ENCODE measurements at regions not wholly inside any gene's neighbourhood (a gene's known extent, or its start where the extent isn't known, plus 50 kb on each side); places are given as distances from the start of the nearest gene placed in this dataset.

DNA sequence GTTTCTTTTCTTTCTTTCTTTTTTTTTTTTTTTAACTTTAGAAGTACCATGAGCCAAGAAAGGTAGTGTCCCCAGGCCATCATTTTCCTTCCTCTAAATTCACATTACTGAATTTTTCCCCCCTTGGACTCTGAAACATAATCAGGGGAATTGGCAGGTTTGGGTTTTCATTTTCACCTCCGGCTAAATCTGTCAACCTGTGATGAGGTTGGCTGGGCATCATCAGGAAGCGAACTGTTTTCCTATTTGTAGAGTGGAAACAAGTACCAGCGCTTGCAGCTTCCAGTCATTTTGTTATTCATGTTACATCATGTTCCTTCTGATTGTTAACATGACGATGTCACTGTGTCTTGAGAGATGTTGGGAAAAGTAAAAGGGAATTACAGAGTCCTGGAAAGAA, 641.9 kb upstream of the RBFOX1 start:
- DNase-seq (ENCODE audit: low read depth in 2 of 3, low spot score in 2 of 3): no peak

DNA sequence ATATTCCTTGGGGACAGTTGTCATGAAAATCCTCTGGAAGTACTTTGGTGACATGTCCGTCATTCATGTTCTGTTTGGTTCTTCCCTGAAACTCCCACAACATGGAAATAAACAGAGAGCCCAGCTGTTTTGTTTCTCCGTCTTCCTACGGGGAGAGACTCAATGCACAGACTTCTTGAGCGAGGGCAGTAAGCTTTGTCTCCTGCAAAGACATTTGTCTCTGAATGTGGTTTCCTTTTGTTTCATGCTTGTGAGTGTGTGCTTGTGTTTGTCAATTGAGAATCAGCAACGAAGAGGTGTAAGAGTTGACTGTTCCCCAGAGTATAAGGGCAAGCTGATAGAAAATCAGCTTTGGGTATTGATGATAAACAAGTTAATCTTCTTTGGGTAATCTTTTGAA, 643.0 kb upstream of the RBFOX1 start:
- DNase-seq (ENCODE audit: low read depth in 2 of 3, low spot score in 2 of 3): no peak

DNA sequence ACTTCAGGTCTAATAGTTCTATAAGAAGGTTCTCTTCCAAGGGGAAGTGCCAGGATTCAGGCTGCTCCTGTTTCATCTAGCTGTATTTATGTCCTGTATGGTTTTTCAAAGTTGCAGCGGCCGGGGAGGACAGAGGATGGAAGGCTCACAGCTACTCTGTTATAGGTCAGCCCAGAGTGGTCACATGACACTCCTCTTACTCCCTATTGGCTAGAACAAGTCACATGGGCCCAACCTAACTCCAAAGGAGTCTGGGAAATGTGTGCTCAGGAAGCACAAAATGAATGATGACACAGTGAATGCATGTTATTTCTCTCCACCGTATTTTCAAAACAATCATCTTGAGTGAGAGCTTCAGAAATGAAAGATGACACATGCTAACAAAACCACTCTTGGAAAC, 645.1 kb upstream of the RBFOX1 start:
- DNase-seq (ENCODE audit: low read depth in 2 of 3, low spot score in 2 of 3): no peak

DNA sequence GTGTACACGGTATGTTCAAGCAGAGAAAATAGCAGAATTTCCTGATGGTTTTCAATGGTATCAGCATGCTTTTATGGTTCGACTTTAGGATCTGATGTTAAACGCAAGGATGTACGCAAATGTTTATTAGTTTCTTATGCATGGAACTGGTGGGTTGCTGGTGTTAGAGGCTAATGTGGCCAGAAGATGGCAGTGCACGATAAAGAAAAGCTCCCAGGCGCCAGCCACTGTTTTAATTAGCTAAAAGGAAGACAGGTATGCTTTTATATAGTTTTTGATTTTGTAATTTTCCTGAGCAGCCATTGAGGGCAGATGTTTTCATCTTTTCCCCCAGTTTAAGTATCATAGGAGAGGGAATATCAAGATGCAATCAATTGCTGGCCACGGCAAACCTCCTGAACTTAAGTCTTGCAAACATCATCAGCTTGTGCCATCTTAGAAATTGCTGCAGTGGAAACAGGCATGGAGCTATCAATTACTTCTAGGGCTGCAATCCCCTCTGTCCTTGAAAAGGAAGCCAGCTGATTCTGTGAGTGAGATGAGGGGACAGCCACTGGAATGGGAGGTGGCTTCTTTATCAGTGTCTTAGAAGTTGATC, 648.5 kb upstream of the RBFOX1 start:
- peak in 2 of 3 donors; percentile 17 to 62 for DNase-seq (ENCODE audit: low read depth in 2 of 3, low spot score in 2 of 3)

DNA sequence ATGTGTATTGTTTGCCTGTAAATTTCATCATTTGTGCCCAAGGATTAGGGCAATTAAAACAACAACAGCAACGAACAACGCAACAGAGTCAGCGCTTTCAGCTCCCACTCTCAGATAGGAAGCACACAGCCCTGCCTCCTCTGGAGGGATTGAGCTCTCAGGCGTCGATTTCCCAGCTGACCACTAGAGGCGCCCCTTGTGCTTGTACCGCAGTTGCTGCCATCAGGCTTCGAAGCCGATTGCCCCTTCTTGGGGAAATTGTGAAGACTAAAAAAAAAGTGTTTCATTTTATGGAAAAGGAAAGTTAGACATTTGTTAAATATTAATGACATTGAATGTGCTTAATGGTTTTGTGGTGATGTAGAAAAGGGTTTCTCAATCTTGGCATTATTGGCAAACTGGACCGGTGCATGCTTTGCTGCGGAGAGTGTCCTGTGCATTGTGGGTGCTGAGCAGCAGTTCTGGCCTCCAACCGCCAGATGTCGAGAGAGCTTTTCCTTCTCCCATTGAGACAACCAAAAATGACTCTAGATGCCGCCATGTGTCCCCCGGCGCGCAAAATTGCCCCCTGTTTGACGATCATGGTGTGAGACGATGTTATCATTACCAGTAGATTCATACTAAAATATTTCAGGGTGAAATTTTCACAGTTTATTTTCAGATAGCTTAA, 650.4 kb upstream of the RBFOX1 start:
- peak in 2 of 3 donors; percentile 37 to 62 for DNase-seq (ENCODE audit: low read depth in 2 of 3, low spot score in 2 of 3)

DNA sequence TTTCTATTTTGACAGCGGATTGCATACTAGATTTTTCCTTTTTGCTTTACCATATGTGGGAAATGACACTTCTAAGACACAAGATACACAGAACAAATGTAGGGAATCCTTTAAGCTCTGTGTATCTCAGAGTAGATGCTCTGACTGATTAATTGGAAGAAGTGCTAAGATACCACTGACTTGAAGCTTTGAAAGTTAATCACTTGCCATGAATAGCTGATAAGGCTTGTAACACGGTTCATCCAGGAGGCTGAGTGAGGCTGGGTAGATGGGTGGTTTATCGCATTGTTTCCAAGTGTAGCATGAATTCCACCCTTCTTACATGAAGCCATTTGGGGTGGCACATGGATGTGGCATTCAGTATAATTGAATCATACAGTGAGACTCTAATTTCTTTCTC, 654.1 kb upstream of the RBFOX1 start:
- DNase-seq (ENCODE audit: low read depth in 2 of 3, low spot score in 2 of 3): no peak

DNA sequence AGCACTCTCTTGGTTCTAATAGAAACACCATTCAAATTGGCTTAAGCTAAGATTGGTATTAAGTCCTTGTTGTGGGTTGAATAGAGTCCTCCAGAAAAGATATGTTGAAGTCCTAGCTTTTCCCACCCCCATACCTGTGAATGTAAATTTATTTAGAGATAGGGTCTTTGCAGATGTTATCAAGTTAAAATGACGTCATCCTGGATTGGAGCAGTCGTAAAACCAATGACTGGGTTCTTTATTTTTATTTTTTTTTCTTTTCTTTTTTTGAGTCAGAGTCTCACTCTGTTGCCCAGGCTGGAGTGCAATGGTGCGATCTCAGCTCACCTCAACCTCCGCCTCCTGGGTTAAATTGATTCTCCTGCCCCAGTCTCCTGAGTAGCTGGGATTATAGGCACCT, 658.6 kb upstream of the RBFOX1 start:
- DNase-seq (ENCODE audit: low read depth in 2 of 3, low spot score in 2 of 3): no peak

DNA sequence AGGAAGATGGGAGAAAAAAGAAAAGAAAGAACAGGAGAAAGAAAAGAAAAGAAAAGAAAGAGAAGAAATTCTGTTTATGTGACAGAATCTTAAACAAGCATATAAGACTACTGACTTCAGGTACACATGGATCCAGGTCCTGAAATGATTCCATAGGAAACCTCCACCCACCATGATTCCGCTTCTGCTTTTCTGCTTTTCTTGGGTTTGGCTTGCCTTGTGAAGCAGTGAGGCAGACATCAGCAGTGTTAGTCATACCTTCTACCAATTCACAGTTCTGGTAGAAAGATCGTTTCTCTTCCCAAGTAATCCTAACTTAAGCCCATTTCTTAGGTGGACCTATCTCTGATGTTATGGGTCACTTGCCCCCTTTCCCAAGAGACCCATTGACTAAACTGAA, 660.1 kb upstream of the RBFOX1 start:
- no peak for DNase-seq (ENCODE audit: low read depth in 2 of 3, low spot score in 2 of 3)

DNA sequence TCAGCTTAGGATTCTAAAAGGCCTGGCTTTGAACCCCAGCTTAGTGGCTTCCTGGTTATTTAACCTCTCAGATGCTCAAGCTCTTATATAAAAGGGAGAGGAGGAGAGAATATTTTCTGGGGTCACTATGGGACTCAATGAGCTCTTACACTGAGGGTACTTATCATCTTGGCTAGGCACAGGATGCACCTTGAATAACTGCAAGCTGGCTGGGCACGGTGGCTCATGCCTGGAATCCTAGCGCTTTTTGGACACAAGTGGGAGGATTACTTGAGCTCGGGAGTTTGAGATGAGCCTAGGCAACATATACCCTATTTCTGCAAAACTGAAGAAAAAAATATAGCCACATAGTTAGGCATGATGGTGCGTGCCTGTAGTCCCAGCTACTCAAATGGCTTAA, 665.3 kb upstream of the RBFOX1 start:
- DNase-seq (ENCODE audit: low read depth in 2 of 3, low spot score in 2 of 3): no peak

DNA sequence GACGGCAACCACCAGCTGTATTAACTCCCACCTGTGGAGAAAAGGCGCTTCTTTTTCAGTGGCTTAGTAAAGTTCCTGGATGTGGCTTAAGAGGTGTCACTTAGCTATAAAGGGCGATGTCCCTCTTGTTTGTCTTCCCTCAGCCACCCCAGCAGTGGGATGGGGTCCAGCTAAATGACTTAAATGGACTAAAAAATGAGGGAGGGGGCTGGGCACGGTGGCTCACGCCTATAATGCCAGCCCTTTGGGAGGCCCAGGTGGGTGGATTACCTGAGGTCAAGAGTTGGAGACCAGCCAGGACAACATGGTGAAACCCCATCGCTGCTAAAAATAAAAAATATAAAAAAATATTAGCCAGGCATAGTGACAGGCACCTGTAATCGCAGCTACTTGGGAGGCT, 667.5 kb upstream of the RBFOX1 start:
- no peak for DNase-seq (ENCODE audit: low read depth in 2 of 3, low spot score in 2 of 3)

DNA sequence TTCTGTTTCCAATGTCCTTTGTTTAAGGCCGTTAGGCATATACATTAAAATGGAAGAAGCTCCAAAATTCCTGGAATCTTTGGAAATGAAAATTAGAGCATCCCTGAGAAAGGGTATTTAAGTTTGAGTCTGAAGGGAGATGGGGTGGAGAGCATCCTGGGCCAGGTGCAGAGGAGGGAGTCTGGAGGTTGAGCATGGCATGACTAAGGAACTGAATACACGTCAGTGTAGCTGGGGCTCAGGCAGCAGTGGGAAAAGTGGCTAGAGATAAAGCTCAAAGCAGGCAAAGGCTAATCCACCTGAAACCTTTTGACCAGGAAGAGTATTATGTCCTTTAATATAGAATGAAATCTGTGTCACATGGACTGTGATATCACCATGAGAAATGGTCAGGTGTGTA, 669.0 kb upstream of the RBFOX1 start:
- DNase-seq (ENCODE audit: low read depth in 2 of 3, low spot score in 2 of 3): no peak

DNA sequence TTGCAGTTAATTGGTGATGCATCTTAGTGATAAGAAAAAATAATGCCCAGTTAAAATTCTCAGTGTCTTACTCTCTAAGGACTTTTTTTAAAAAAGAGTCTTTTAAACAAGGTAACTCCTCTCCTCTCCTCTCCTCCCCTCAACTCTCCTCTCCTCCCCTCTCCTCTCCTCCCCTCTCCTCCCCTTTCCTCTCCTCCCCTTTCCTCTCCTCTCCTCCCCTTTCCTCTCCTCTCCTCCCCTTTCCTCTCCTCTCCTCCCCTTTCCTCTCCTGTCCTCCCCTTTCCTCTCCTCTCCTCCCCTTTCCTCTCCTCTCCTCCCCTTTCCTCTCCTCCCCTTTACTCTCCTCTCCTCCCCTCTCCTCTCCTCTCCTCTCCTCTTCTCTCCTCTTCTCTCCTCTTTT, 675.9 kb upstream of the RBFOX1 start:
- no peak for DNase-seq (ENCODE audit: low read depth in 2 of 3, low spot score in 2 of 3)

DNA sequence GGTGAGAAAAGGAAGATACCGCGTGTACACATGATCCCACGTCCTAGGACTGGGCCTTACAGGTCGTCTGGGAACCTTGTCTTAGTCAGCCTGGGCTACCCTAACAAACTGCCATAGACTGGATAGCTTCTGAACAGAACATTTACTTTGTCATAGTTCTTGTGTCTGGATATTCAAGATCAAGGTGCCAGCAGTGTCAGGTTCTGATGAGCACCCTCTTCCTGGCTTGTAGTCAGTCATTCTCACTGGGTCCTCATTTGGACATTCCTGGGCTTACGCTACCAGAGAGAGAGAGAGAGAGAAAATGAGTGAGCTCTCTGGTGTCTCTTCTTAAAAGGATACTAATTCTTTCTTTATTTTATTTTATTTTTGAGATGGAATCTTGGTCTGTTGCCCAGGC, 685.8 kb upstream of the RBFOX1 start:
- DNase-seq (ENCODE audit: low read depth in 2 of 3, low spot score in 2 of 3): no peak

DNA sequence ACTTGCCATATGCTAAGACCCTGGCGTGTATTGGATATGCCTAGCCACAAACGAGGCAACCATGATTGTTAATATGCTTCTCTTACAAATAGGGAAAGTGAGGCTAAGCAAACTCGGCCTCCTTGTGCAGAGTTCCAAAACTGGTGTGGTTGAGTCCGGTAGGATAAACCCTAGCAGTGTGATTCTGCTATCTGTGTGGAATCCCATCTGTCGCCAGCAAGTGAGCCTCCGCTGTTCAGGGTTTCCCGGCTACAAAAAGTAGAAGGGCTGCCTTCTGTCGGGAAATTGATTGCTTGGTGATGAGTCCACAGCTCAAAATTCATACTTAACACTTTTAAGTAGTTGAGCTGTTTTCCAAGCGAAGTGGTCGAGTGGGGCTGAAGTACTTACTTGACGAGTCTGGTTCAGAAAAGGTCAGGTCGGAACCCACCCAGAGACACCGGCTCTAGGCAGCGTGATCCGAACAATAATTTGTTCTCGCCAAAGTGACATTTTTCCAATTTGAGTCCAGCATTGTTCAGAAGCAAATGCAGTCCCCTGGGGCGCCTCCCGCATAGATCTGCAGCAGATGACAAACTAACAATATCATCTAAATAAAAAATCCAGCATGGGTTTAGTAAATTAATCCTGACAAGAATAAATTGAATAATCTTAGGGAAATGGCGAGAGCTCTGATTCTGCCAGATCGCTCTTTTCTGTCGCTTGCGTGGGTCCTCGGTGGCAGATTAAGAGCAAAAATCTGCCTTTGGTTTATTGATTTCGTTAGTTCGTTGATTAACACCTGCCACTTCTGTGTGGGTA, 686.7 kb upstream of the RBFOX1 start:
- DNase-seq (ENCODE audit: low read depth in 2 of 3, low spot score in 2 of 3): no peak

DNA sequence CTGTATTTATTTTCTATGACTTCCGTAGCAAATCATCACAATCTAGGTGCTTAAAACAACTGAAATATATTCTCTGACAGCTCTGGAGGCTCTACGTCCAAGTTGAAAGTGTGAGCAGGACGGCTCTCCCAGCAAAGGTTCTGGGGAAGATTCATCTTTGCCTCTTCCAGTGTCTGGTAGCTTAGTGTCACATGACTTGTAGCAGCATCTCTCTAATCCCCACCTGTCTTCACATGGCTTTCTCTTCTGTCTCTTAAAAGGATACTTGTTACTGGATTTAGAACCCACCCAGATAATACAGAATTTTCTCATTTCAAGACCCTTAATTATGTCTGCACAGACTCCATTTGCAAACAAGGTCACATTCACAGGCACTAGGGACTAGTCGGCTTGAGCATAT, 687.7 kb upstream of the RBFOX1 start:
- DNase-seq (ENCODE audit: low read depth in 2 of 3, low spot score in 2 of 3): no peak

DNA sequence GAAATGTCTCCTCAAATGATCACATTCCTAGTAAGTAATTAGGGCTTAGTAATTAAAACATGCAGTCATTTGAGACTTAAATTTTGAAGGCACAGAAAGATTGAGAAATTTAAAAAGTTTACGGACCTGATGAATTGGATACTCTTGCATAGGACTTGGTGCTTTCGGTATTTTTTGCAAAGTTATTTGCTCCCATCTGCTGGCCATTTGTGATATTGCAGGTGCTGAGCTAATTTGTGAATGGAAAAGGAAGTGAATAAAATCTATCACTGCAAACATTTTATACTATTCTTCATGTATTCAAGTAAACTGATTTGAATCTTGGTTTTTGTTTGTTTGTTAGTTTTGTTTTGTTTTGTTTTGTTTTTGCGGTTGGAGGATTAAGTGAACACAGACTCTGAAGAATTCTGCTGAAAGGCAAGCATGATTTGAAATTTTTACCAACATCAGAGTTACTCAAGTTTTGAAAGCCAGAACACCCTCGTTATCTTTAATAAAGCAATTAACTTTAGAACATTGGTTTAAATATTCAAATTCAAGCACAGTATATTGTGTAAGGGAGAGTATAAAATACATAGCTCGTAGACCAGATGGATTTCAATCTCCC, 689.5 kb upstream of the RBFOX1 start:
- peak in 2 of 3 donors; percentile 17 to 70 for DNase-seq (ENCODE audit: low read depth in 2 of 3, low spot score in 2 of 3)

DNA sequence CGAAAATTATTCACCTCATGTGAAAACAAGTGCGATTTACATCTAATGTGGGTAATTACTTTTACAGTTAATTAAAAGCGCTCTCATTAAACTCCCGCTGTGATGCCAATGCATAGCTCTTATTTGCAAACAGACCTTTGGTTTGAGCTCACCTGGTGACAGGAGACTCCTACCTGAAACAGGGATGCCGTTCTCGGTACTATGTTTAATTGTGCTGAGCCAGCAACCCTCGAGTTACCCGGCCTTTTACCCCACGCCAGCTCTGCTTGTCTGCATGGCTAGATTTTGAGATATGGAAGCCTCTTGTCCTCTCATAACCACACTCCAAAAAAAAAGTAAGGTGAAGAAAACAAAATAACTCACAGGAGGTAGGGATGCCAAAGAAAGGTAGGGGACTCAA, 690.4 kb upstream of the RBFOX1 start:
- DNase-seq (ENCODE audit: low read depth in 2 of 3, low spot score in 2 of 3): no peak

DNA sequence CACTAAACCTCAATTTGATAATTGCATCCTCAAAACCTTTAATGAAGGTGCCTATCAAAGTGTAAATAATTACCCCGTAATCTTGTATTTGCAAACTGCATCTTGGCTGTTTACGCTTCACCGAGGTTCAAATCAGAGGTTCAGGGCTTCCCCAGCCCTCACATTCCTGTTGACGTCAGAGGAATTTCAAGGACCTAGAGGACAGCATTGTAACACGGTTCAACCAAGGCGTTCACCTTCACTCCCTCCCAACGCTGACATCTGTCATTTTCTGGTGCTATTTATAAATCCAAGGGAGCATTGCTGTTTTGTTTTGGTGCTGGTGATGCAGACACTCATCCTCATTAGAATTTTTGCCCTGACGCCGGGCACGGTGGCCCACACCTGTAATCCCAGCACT, 691.6 kb upstream of the RBFOX1 start:
- DNase-seq (ENCODE audit: low read depth in 2 of 3, low spot score in 2 of 3): no peak

DNA sequence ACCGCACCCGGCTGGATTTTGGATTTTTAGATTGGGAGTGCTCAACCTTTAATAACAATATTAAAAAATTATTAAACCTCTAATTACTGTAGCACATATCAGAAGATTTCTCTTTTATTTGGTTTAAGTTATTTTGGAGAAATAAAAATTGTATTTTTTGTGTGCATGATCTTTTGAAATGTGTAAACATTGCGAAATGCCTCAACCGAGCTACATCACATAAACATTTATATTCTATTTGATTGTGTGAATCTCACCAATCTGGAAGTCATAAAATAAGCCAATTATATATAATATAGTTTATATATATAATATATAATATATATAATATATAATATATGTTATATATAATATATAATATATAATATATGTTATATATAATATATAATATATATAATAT, 696.2 kb upstream of the RBFOX1 start:
- no peak for DNase-seq (ENCODE audit: low read depth in 2 of 3, low spot score in 2 of 3)

DNA sequence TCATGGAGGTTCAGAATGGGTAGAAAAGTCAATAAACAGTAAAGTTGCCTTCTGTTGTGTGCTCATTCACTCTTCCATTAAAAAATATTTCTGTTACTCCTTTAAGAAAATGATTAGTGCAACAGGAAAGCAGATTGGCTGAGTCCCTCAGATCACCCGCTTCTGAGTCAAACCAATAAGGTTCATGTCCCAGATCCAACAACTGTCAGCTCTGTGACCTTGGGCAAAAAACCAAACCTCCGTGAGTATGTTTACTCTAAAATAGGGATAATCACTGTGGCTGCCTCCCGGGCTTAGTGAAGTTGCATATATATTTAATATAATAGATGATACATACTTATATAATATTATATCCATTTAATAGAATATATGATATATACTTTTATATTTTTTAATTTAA, 698.5 kb upstream of the RBFOX1 start:
- DNase-seq (ENCODE audit: low read depth in 2 of 3, low spot score in 2 of 3): no peak

DNA sequence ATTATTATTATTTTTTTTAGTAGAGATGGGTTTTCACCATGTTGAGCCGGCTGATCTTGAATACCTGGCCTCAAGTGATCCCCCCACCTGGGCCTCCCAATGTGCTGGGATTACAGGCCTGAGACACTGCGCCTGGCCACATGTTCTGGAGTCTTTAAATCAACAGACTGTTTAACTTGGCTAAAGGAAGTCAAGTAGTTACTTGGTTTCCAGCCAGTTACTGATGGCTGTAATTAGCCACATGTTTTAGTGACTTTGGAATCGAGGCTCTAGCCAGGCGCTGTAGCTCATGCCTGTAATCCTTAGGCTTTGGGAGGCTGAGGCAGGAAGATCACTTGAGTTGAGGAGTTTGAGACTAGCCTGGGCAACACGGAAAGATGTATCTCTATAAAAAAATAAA, 699.2 kb upstream of the RBFOX1 start:
- no peak for DNase-seq (ENCODE audit: low read depth in 2 of 3, low spot score in 2 of 3)

DNA sequence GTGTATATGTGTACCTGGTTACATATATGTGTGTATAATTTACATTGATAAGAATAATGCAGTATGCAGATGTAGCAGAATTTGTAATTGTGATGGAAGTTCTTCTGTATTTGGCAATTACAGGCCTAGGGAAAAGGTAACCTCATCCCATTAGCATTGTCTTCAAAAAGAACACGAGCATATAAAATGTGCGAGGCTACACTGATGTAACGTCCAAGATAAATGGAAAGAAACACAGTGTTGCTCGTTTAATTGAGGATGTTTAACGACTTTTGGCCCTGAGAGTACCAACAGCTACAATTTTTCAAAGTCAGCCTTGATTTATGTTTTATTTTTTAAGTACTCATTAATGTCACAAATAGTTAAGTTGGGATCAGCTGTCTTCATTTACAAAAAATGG, 703.5 kb upstream of the RBFOX1 start:
- no peak for DNase-seq (ENCODE audit: low read depth in 2 of 3, low spot score in 2 of 3)
